GM19438 (cell line): ENCODE measurements at regions not wholly inside any gene's neighbourhood (a gene's known extent, or its start where the extent isn't known, plus 50 kb on each side); places are given as distances from the start of the nearest gene placed in this dataset.

Experiments
- ATAC-seq: cut with Tn5 transposase; IDR thresholded peaks from one replicate; pipeline ENCODE4 v1.9.1; 2021; ENCODE audit warnings: low read depth; ENCODE audit not compliant: unreplicated experiment

DNA sequence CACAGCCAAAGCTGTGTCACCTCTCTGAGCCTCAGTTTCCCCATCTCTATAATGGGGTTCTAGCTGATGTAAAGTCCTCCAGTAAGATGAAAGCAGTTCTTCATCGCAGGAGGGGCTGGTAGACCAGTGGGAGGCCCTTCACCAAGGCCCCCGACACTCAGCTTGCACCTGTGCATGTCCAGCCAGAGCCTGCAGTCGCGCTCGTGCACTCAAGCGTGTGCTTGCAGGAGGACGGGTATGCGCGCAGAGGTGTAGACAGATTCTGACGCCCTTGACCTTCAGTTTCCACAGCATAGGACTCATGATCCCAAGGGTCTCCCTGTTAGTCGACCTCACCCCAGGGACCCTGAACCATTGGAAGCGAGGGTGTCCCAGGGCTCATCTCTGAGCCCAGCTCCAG, 633.7 kb downstream of the TBC1D22A start:
- no peak for ATAC-seq

GRCh38 chr22:47395481-47395880, 633.0 kb downstream of the TBC1D22A start:
- no peak for ATAC-seq

DNA sequence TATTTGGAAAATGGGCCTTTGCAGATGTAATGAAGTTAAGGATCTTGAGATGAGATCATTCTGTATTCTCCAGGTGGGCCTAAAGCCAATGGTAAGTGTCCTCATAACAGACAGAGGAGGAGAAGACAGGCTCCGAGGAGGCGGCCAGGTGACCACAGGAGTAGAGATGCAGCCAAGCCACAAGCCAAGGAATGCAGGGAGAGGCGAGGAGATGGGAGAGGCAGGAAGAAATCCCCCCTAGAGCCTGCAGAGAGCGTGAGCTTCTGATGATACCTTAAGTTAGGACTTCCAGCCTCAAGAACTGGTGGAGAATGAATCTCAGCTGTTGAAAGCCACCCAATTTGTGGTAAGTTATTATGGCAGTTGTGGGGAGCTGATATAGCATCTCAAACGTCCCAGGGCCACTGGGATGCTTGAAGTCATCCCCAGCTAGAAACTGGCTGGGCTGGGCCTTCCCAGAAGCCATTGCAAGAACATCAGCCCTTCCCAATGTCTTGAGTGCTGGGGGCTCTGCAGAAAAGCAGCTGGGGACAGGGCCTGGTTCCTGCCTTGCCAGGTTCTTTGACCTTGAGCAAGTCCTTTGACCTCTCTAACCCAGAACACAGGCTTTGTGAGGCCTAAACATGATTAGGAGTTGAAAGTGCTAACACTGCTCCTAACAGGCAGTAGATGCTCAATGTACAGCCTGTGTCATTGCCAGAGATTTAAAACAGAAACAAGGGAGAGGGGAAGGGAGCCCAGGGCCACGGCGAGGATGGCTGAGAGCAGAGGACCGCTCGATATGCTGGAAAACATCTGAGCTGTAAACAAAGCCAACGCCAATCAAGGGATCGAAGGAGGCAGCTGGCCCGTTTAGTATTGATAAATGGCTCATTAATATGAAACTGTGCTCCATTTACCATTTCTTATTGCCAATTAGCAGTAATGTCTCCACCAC, 632.3 kb downstream of the TBC1D22A start:
- no peak for ATAC-seq

DNA sequence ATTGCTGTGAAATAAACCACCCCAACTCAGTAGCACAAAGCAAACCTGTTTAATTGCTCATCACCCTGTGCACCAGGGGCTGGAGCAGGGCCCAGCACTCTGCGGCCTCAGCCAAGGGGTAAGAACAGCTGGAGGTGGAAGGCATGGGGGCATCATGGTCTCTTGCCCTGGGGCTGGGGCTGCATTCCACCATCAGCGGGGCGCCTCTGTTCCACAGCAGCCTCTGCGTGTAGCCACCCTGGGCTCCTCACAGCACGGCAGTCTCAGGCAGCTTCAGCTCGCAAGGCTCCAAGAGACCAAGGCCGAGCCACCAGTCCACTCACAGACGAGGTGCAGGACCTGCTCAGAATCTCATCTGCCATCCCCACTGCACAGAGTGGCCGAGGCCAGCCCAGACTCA, 630.7 kb downstream of the TBC1D22A start:
- no peak for ATAC-seq

DNA sequence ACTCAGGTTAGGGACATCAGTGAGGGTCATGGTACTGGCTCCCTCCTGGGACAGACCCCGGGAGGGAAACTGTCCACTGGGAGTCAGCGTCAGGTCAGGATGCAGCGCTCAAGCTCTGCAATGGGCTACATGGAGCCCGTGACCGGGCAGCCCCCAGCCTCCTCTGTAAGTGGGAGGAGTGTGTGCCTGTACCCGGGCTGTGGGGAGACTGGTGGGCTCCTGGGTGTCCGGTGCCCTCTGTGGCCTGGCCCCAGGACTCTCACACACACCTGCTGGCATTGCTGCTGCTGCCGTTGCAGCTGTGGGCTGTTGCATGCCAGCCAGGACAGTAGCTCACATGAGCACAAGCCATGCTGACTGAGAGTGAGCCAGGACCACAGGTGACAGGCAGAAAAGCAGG, 630.3 kb downstream of the TBC1D22A start:
- ATAC-seq = no peak

DNA sequence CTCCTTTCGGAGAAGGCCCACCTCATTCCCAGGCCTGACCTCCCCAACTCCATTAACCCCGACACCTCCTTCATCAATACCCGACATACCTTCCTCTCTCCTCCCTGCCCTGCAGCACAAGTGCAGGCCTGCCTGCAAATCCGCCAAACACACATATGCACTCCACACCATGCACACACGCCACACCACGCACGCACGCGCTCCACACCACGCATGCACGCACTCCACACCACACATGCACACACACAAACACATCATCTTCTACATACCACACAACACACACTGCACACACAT, 629.6 kb downstream of the TBC1D22A start:
- ATAC-seq = no peak

DNA sequence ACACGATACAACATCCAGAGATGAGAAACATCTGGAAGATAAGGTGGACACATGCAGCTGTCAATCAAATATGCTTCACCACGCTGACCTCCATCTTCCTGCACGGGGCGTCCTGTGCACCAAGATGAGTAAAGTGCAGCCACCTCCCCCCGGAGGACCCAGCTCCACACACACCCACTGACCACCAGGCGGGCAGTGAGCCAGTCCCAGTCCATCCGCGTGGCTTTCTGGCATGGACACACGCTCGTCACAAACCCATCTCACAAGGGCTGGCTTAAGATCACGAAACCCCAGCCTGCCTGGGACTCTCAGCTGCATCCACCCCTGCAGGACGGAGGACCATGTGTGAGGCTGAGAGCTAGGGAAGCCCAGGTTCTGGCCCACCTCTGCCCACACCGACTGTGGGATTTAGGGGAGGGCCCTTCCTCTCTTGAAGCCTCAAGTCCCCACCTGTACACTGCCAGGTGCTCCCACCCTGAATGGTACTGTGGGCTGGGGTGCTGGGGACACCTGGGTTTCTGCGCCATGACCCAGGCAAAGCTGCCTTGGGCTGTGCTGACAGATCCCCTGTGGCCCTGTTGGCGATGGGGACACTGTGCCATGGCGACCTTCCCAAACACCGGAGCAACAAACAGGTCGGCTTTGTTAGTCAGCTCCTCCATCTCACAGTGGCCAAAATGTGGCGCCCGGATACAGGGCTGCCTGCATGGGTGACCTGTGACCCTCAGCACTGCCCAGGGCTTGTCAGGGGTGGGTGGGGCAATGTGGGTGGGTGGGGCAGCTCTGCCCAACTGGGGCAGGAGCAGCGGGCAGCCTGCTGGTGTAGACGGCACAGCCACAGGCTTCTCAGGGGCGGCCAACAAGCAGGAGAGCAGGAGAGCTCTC, 629.0 kb downstream of the TBC1D22A start:
- no peak for ATAC-seq

DNA sequence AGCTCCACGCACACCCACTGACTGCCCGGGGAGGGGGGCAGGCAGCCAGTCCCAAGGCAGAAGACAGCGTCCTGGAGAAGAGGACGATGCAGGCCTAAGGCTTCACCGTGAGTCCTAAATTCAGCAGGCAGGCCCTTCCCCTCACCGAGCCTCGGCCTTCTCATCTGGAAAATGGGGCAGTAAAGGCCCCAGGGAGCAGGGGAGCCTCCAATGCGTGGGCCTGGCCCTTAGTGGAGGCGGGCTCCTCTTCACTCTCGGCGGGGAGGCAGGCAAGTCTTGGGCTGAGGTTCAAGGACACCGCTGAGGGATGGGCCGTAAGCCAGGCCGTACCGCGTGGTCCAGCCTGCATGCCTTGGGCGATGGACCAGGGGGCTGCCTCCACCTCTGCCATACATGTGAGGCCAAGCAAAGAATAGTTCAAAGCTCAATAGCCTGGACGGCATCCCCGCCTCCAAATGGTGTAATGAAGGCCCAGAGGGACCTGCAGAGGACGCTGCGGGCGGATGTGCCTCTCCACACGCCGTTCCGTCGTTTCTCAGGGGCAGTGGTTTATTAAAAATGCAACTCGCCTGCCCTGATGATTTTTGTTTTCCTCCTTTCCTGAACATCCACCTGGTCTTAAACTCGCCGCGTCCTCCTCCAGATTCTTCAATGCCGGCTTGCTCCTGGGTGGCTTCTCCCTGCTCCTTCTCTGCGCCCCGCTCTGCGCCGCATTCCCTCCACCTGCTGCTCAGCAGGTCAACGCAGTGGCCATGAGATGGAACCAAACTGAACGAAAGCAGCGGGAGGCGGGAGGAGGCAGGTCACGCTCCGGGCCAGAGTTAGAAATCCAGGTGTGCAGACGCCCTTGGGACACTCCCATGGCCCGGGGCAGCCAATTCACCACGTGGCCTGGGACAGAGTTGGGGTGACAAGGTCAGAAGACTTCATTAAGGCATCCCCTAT, 627.8 kb downstream of the TBC1D22A start:
- no peak for ATAC-seq

DNA sequence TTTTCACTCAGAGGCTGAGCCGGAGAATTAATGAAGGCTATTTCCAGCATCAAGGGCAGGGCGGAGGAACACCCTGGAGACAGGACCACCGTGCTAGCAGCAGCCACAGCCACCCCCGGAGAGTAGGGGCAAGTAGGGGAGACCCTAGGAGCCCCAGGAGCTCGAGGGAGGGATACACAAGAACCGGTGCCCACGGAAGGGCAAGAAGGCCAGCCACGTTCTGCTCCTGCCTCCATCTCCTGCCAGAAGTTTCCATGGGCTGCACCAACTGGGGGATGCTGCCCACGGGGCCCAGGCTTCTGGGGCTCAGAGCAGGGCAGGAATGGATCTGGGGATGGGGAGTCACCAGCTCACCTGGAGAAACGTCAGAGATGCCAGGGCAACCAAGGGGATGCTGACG, 626.8 kb downstream of the TBC1D22A start:
- no peak for ATAC-seq

DNA sequence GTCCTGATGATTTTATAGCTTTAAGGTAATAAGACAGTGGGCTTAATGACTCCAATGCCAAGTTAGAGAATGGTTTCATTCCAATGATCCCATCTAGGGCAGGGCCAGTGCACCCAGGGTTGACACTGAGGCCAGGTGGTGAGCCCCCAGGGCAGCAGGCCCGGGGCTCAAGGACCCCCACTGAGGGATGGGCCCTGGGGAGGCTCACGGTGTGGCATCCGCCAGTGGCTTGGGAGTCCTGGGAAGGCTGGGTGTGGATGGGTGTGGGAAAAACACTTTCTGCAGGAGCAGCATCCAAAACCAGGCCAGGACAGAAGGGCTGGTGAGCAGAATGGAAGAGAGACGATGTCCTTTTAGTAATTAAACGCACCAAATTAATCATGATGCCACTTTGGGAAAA, 626.3 kb downstream of the TBC1D22A start:
- no peak for ATAC-seq

DNA sequence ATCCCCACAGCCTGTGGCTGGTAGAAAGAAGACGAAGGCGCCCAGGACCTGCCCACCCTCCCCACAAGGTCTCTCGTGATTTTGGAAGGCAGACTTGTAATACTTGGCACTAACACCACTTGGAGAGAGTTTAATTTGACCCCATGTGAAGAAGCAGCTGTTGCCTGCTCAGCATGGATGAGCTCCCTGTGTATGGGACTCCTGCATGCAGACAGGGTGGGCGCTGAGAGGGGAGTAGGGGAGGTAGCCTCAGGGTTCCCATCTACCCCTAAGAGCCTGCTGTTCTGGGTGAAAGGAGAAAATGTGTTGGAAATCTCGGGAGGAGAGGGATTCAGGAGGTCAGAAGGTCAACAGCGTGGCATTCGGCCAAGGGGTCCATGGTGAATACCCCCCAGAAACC, 625.9 kb downstream of the TBC1D22A start:
- no peak for ATAC-seq

GRCh38 chr22:47386812-47387510, 624.5 kb downstream of the TBC1D22A start:
- ATAC-seq = no peak

DNA sequence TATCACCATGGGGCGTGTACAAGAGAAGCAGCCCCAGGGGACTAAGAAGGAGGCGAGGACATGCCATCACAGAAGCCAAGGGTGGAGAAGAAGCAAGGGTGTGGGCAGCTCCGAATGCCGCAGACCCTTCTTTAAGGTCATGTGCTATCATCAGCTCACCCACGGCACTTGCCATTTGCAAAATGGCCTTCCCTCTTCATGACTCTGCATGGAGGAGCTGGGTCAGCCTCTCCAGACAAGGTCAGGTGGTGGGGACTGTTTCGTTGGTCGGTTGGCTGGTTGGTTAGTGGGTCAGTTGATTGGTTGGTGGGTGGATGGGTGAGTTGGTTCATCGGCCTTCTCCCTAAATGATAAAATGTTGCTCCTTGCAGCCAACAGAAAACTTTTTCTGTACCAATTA, 622.5 kb downstream of the TBC1D22A start:
- no peak for ATAC-seq

GRCh38 chr22:47382164-47382890, 619.9 kb downstream of the TBC1D22A start:
- no peak for ATAC-seq

DNA sequence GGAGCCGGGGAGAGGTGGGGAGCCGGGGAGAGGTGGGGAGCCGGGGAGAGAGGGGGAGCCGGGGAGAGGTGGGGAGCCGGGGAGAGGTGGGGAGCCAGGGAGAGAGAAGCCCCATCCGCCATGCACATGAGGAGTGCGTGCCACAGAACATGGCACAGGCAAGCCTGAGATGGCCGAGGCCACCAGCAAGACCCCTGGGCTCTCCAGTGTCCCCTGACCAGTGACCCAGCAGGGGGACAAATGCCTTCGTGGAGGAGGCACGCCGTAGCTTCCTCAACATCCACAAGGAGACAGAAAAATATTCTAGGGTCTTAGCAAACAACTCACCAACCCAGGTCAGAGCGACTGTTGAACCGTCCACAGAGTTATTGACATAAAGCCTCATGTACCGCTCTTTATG, 618.8 kb downstream of the TBC1D22A start:
- no peak for ATAC-seq

- ATAC-seq = no peak
Measured at GRCh38 chr22:47380692-47381091, 618.2 kb downstream of the TBC1D22A start.

GRCh38 chr22:47379037-47379436, 616.6 kb downstream of the TBC1D22A start:
- no peak for ATAC-seq

- ATAC-seq = no peak
Measured at GRCh38 chr22:47377926-47378560, 615.6 kb downstream of the TBC1D22A start.
